ENCODE measurements at regions not wholly inside any gene's neighbourhood (a gene's known extent, or its start where the extent isn't known, plus 50 kb on each side); places are given as distances from the start of the nearest gene placed in this dataset.

DNA sequence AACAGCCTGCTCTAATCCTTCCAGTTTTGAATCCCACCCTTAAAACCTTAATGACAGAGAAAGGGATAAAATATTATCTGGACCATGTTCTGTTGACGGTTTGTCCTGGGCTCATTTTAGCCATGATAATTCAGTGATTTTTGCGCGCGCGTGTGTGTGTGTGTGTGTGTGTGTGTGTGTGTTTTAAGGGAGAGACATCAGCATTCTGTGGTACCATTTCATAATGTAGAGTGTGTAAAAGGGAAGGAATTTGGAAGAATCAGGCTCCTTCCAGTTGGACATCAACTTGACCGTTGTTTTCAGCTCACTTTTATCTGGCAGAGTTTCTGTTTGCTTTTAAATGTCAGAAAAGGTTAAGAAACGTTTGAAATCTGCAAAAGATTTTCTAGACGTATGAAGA, 535.5 kb downstream of the TNS1 start:
- no peak overlapping the region for H3K4me3 ChIP-seq (ENCODE audit: low read depth, low read length)
- TF ChIP-seq POLR2A (IDR thresholded peaks at IDR 0.05; ENCODE audit: extremely low read depth, insufficient read length) (no peak), MYC (IDR thresholded peaks at IDR 0.05; ENCODE audit: low read depth, low read length) (no peak), CTCF (IDR thresholded peaks at IDR 0.05; ENCODE audit: low read depth, low read length) (no peak)
- TF ChIP-seq, protein P1, sequence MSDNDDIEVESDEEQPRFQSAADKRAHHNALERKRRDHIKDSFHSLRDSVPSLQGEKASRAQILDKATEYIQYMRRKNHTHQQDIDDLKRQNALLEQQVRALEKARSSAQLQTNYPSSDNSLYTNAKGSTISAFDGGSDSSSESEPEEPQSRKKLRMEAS (IDR thresholded peaks at IDR 0.05; ENCODE audit: low read depth, low read length), result no peak
- DNase-seq (ENCODE audit: low read depth), result no peak

DNA sequence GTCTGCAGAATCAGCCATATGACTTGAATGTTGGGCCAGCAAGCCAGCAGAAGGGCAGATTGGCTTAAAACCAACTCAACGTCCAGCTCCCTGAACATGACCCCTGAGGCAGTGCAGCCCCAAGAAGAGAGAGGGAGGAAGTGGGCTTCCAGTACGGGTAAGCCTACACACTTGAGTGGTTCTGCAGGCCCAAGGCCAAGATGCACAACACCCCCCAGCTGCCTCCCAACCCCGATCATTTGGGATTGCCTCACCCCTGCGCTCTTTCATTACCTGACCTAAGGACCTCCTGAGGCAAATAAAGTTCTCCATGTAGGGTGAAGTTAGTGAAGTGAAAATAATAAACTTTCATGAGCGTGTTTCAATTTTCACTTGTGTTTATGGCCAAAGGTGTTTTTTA, 536.0 kb downstream of the TNS1 start:
- TF ChIP-seq, protein P1 (IDR thresholded peaks at IDR 0.05; ENCODE audit: low read depth, low read length), result no peak
- TF ChIP-seq CTCF (IDR thresholded peaks at IDR 0.05; ENCODE audit: low read depth, low read length) (no peak), POLR2A (IDR thresholded peaks at IDR 0.05; ENCODE audit: extremely low read depth, insufficient read length) (no peak), MYC (IDR thresholded peaks at IDR 0.05; ENCODE audit: low read depth, low read length) (no peak)
- no peak overlapping the region for H3K4me3 ChIP-seq (ENCODE audit: low read depth, low read length)
- no peak for DNase-seq (ENCODE audit: low read depth)

GRCh38 chr2:217466104-217466503, 536.7 kb downstream of the TNS1 start:
- H3K4me3 ChIP-seq (ENCODE audit: low read depth, low read length), result no peak overlapping the region
- no peak for DNase-seq (ENCODE audit: low read depth)
- TF ChIP-seq CTCF (IDR thresholded peaks at IDR 0.05; ENCODE audit: low read depth, low read length) (no peak), POLR2A (IDR thresholded peaks at IDR 0.05; ENCODE audit: extremely low read depth, insufficient read length) (no peak), MYC (IDR thresholded peaks at IDR 0.05; ENCODE audit: low read depth, low read length) (no peak)
- TF ChIP-seq, protein P1 (IDR thresholded peaks at IDR 0.05; ENCODE audit: low read depth, low read length), result no peak

DNA sequence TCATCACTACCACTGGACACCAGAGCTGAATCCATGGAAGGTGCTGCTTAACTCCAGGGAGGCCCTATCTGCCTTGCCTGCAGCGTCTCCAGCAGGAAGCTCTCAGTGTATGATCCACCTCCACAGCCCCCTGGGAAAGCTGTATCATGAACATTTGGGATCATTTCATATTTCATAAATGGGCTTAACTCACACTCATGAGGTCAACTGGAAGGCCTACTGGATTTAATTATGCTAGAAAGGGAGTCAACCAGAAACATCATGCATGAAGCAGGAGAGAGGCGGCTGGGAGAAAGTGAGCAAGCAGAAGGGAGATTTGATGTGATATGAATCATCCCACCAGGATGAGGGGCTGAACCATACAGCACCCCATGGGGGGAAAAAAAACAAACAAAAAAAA, 537.7 kb downstream of the TNS1 start:
- H3K4me3 ChIP-seq (ENCODE audit: low read depth, low read length), result no peak overlapping the region
- no peak for TF ChIP-seq POLR2A (IDR thresholded peaks at IDR 0.05; ENCODE audit: extremely low read depth, insufficient read length)
- no peak for DNase-seq (ENCODE audit: low read depth)

GRCh38 chr2:217463402-217464075, 539.3 kb downstream of the TNS1 start:
- no peak overlapping the region for H3K4me3 ChIP-seq (ENCODE audit: low read depth, low read length)
- DNase-seq (ENCODE audit: low read depth), result no peak
- TF ChIP-seq CTCF (IDR thresholded peaks at IDR 0.05; ENCODE audit: low read depth, low read length), result no peak

GRCh38 chr2:217462121-217462520, 540.7 kb downstream of the TNS1 start:
- H3K4me3 ChIP-seq (ENCODE audit: low read depth, low read length), result no peak overlapping the region
- DNase-seq (ENCODE audit: low read depth), result no peak
- no peak for TF ChIP-seq CTCF (IDR thresholded peaks at IDR 0.05; ENCODE audit: low read depth, low read length)
- TF ChIP-seq, protein P1 (IDR thresholded peaks at IDR 0.05; ENCODE audit: low read depth, low read length), result no peak
- TF ChIP-seq POLR2A (IDR thresholded peaks at IDR 0.05; ENCODE audit: extremely low read depth, insufficient read length), result no peak
- TF ChIP-seq MYC (IDR thresholded peaks at IDR 0.05; ENCODE audit: low read depth, low read length), result no peak

Data from NB4 (cell line).